ENCODE measurements at regions not wholly inside any gene's neighbourhood (a gene's known extent, or its start where the extent isn't known, plus 50 kb on each side); places are given as distances from the start of the nearest gene placed in this dataset.

DNA sequence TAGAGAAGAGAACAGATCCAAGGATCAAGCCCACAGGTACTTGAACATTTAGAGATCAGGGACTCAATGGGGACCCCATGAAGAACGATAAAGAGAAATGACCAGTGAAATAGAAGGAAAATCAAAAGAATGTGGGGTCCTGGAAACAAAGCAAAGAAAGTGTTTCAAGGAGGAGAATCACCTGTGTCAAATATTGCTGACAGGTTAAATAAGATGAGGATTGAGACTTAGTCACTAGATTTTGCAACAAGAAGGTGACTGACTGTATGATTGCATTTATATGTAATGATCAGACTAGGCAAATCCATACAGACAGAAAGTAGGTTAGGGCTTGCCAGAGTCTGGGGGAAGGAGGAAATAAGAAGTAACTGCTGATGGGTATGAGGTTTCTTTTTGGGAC lies 254.9 kb upstream of the NPY start:
- no peaks in the 10 kb centered on the region for H3K9me1 ChIP-seq (replicated peaks; ENCODE audit: control insufficient read depth, extremely low read depth, insufficient read depth, low read length)
- H2AFZ ChIP-seq (ENCODE audit: low read depth, low read length), result no peak overlapping the region
- ChIA-PET CTCF (no interaction called here), POLR2A (no interaction called here)
- intact Hi-C loops (cut with micrococcal nuclease) (no loop called here), dilution Hi-C loops (cut with MboI; ENCODE audit: extremely low pct_ligation_motif_present, low sequenced_read_pairs) (no loop called here)
- TF ChIP-seq, protein P1, sequence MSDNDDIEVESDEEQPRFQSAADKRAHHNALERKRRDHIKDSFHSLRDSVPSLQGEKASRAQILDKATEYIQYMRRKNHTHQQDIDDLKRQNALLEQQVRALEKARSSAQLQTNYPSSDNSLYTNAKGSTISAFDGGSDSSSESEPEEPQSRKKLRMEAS (IDR thresholded peaks at IDR 0.05; ENCODE audit: insufficient read depth, insufficient read length), result no peak
- TF ChIP-seq JUN (IDR thresholded peaks at IDR 0.05; ENCODE audit: borderline replicate concordance, insufficient read depth, insufficient read length, low read depth) (no peak), MYC (IDR thresholded peaks at IDR 0.05; ENCODE audit: low read depth, low read length) (no peak), FOS (IDR thresholded peaks at IDR 0.05; ENCODE audit: borderline replicate concordance, insufficient read depth, low read length) (no peak)
- H4K20me1 ChIP-seq (replicated peaks; ENCODE audit: control insufficient read depth, extremely low read depth, insufficient read depth, low read length), result no peaks in the 10 kb centered on the region
- no peaks in the 10 kb centered on the region for H3K79me2 ChIP-seq (ENCODE audit: control insufficient read depth, insufficient read depth, low read length)
- H3K27me3 ChIP-seq (ENCODE audit: control insufficient read depth in 2 of 2, insufficient read depth in 2 of 2, low read length in 2 of 2), result no peaks in the 10 kb centered on the region
- no peaks in the 10 kb centered on the region for H3K36me3 ChIP-seq (ENCODE audit: control insufficient read depth in 2 of 2, extremely low read depth in 1 of 2, insufficient read depth in 2 of 2, low read length in 2 of 2)
- H3K4me1 ChIP-seq (ENCODE audit: control insufficient read depth, extremely low read depth, insufficient read depth, low read length), result no peaks in the 10 kb centered on the region
- FAIRE-seq (no peak), DNase-seq (ENCODE audit: low read depth, low spot score) (no peak)
- no peak overlapping the region for H3K27ac ChIP-seq (ENCODE audit: insufficient read depth, low read depth, low read length)
- H3K4me3 ChIP-seq (replicated peaks in 1 of 3; ENCODE audit: insufficient read depth in 1 of 3, low read depth in 1 of 3, low read length in 3 of 3), result no peak overlapping the region
- no peaks in the 10 kb centered on the region for H3K9me3 ChIP-seq (replicated peaks; ENCODE audit: control insufficient read depth, insufficient read depth, low read length)
- no peak overlapping the region for H3K4me2 ChIP-seq (ENCODE audit: insufficient read depth, low read length)
- H3K9ac ChIP-seq (replicated peaks; ENCODE audit: extremely low read depth, insufficient read depth, low read length), result no peak overlapping the region
- no TSS peak for BruUV-seq (replicated peaks)

DNA sequence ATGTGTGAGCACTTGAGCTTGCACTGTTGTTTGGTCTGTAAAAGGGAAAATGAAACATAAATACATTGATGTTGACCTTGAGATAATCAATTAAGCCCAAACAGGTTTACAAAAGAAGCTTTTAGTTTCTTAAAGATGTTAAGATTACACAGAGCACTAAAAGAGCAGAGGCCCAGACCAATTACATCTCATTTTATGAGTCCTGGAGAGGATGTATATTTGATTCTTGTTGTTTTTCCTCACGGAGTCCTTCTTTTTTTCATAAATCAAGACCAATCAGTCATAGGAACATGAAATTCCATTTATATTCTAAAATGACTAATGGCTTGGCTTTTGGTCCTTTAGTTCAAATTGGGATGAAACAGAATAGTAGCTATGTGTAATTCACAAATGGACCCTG lies 249.7 kb upstream of the NPY start:
- H3K79me2 ChIP-seq (ENCODE audit: control insufficient read depth, insufficient read depth, low read length), result no peaks in the 10 kb centered on the region
- no peaks in the 10 kb centered on the region for H3K4me1 ChIP-seq (ENCODE audit: control insufficient read depth, extremely low read depth, insufficient read depth, low read length)
- H4K20me1 ChIP-seq (replicated peaks; ENCODE audit: control insufficient read depth, extremely low read depth, insufficient read depth, low read length), result no peaks in the 10 kb centered on the region
- no peak overlapping the region for H3K4me2 ChIP-seq (ENCODE audit: insufficient read depth, low read length)
- POLR2A ChIA-PET, result no interaction called here
- H2AFZ ChIP-seq (ENCODE audit: low read depth, low read length), result no peak overlapping the region
- no peaks in the 10 kb centered on the region for H3K27me3 ChIP-seq (ENCODE audit: control insufficient read depth in 2 of 2, insufficient read depth in 2 of 2, low read length in 2 of 2)
- H3K9me1 ChIP-seq (replicated peaks; ENCODE audit: control insufficient read depth, extremely low read depth, insufficient read depth, low read length), result no peaks in the 10 kb centered on the region
- dilution Hi-C loops (cut with MboI; ENCODE audit: extremely low pct_ligation_motif_present, low sequenced_read_pairs) (no loop called here), intact Hi-C loops (cut with micrococcal nuclease) (no loop called here)
- H3K9ac ChIP-seq (replicated peaks; ENCODE audit: extremely low read depth, insufficient read depth, low read length), result no peak overlapping the region
- no peak overlapping the region for H3K4me3 ChIP-seq (replicated peaks in 1 of 3; ENCODE audit: insufficient read depth in 1 of 3, low read depth in 1 of 3, low read length in 3 of 3)
- no peak overlapping the region for H3K27ac ChIP-seq (ENCODE audit: insufficient read depth, low read depth, low read length)
- H3K36me3 ChIP-seq (ENCODE audit: control insufficient read depth in 2 of 2, extremely low read depth in 1 of 2, insufficient read depth in 2 of 2, low read length in 2 of 2), result no peaks in the 10 kb centered on the region
- CTCF ChIA-PET, result no interaction called here
- BruUV-seq (replicated peaks), result no TSS peak
- no peak for FAIRE-seq
- H3K9me3 ChIP-seq (replicated peaks; ENCODE audit: control insufficient read depth, insufficient read depth, low read length), result peaks cover 2% of the 10 kb centered on the region
- TF ChIP-seq POLR2A (IDR thresholded peaks at IDR 0.05; ENCODE audit: low read depth, low read length) (no peak), FOS (IDR thresholded peaks at IDR 0.05; ENCODE audit: borderline replicate concordance, insufficient read depth, low read length) (no peak), MYC (IDR thresholded peaks at IDR 0.05; ENCODE audit: low read depth, low read length) (no peak), JUN (IDR thresholded peaks at IDR 0.05; ENCODE audit: borderline replicate concordance, insufficient read depth, insufficient read length, low read depth) (no peak), CTCF (IDR thresholded peaks at IDR 0.05; ENCODE audit: extremely low read depth in 1 of 2, insufficient read depth in 1 of 2, low read depth in 1 of 2, low read length in 2 of 2) (no peak), EZH2 (IDR thresholded peaks at IDR 0.05; ENCODE audit: borderline replicate concordance, low read depth, low read length, severe bottlenecking) (no peak), POLR2AphosphoS5 (IDR thresholded peaks at IDR 0.05; ENCODE audit: insufficient read depth, low read depth, low read length) (no peak), GATA2 (IDR thresholded peaks at IDR 0.05; ENCODE audit: insufficient read depth, insufficient read length, low read depth, low read length) (no peak)
- TF ChIP-seq, protein P1 (IDR thresholded peaks at IDR 0.05; ENCODE audit: insufficient read depth, insufficient read length), result no peak
- DNase-seq (ENCODE audit: low read depth, low spot score), result no peak

Data from endothelial cell of umbilical vein (primary cell).